ENCODE measurements at regions not wholly inside any gene's neighbourhood (a gene's known extent, or its start where the extent isn't known, plus 50 kb on each side); places are given as distances from the start of the nearest gene placed in this dataset.

- TF ChIP-seq REST (IDR thresholded peaks at IDR 0.05), result no peak
Observed at GRCh38 chr4:3687538-3687937, 78.6 kb upstream of the ADRA2C start (continued).

- H3K4me1 ChIP-seq, result no peaks in the 10 kb centered on the region
- ChIA-PET CTCF (no interaction called here), POLR2A (no interaction called here)
- H3K27ac ChIP-seq, result no peak overlapping the region
- H3K4me3 ChIP-seq, result no peak overlapping the region
- 60% methylated on average over 8 of the region's 8 CpGs for WGBS (ENCODE audit: missing lambda C conversion rate)
- no peaks in the 10 kb centered on the region for H3K9me3 ChIP-seq
- DNase-seq (ENCODE audit: low read depth in 1 of 2, low spot score in 1 of 2) (no peak), FAIRE-seq (no peak), ATAC-seq (no peak)
- TF ChIP-seq RFX5 (IDR thresholded peaks at IDR 0.05) (no peak), MAFK (IDR thresholded peaks at IDR 0.05; ENCODE audit: partially characterized antibody) (no peak)
- H3K4me2 ChIP-seq, result no peak overlapping the region
Observed at GRCh38 chr4:3686753-3687152, 79.4 kb upstream of the ADRA2C start.

GRCh38 chr4:3685081-3685645 is 81.0 kb upstream of the ADRA2C start:
- no peaks in the 10 kb centered on the region for H3K4me1 ChIP-seq
- TF ChIP-seq KDM5A (IDR thresholded peaks at IDR 0.05) (no peak), NPAS2 (CRISPR knock-in tag; IDR thresholded peaks at IDR 0.05; ENCODE audit: borderline replicate concordance) (no peak), CBX8 (IDR thresholded peaks at IDR 0.05) (no peak), JUNB (IDR thresholded peaks at IDR 0.05) (no peak)
- FAIRE-seq (no peak), DNase-seq (ENCODE audit: low read depth in 1 of 2, low spot score in 1 of 2) (no peak), ATAC-seq (no peak)
- POLR2A ChIA-PET, result no interaction called here
- CTCF ChIA-PET, result interaction anchor here (1.3 kb wide), 1 partner anchor 16 kb away, joined by 4 read pairs; no protein-coding TSS in a partner anchor
- WGBS (ENCODE audit: missing lambda C conversion rate), result 18% methylated on average over 7 of the region's 15 CpGs
- H3K27ac ChIP-seq, result no peak overlapping the region
- H3K4me2 ChIP-seq, result no peak overlapping the region
- no peak overlapping the region for H3K4me3 ChIP-seq
- H3K9me3 ChIP-seq, result no peaks in the 10 kb centered on the region

- no peak for FAIRE-seq
- ATAC-seq, result no peak
- POLR2A ChIA-PET, result no interaction called here
Observed at GRCh38 chr4:3684546-3684945, 81.6 kb upstream of the ADRA2C start.

GRCh38 chr4:3683744-3684421 is 82.3 kb upstream of the ADRA2C start:
- TF ChIP-seq CEBPB (IDR thresholded peaks at IDR 0.05), result no peak
- TF ChIP-seq JUNB (IDR thresholded peaks at IDR 0.05), result no peak
- TF ChIP-seq NPAS2 (CRISPR knock-in tag; IDR thresholded peaks at IDR 0.05; ENCODE audit: borderline replicate concordance), result no peak
- ATAC-seq, result no peak
- Histone ChIP-seq H3K27ac (no peak overlapping the region), H3K4me1 (no peaks in the 10 kb centered on the region), H3K4me3 (no peak overlapping the region), H3K4me2 (no peak overlapping the region), H3K9me3 (no peaks in the 10 kb centered on the region)
- CTCF ChIA-PET, result no interaction called here
- POLR2A ChIA-PET, result no interaction called here
- WGBS (ENCODE audit: missing lambda C conversion rate), result 71% methylated on average over 15 of the region's 30 CpGs
- FAIRE-seq, result no peak
- no peak for DNase-seq (ENCODE audit: low read depth in 1 of 2, low spot score in 1 of 2)

More at GRCh38 chr4:3684546-3684945, 81.6 kb upstream of the ADRA2C start:
- TF ChIP-seq EP300 (IDR thresholded peaks at IDR 0.05) (no peak), TP53 (CRISPR knock-in tag; IDR thresholded peaks at IDR 0.05) (no peak), SREBF2 (IDR thresholded peaks at IDR 0.05) (no peak), JUN (IDR thresholded peaks at IDR 0.05) (no peak), BHLHE40 (IDR thresholded peaks at IDR 0.05; ENCODE audit: low read depth, low read length) (no peak), KDM5A (IDR thresholded peaks at IDR 0.05) (no peak), HEYL (CRISPR knock-in tag; IDR thresholded peaks at IDR 0.05) (no peak)
- no peaks in the 10 kb centered on the region for H3K9me3 ChIP-seq
- no peak overlapping the region for H3K4me2 ChIP-seq
- CTCF ChIA-PET, result interaction anchor here (1.3 kb wide), 1 partner anchor 16 kb away, joined by 4 read pairs; no protein-coding TSS in a partner anchor
- no peak overlapping the region for H3K4me3 ChIP-seq
- 61% methylated on average over 7 of the region's 8 CpGs for WGBS (ENCODE audit: missing lambda C conversion rate)
- H3K4me1 ChIP-seq, result no peaks in the 10 kb centered on the region
- H3K27ac ChIP-seq, result no peak overlapping the region
- DNase-seq (ENCODE audit: low read depth in 1 of 2, low spot score in 1 of 2), result no peak

All from A549 (cell line).